HL-60 (cell line): ENCODE measurements at regions not wholly inside any gene's neighbourhood (a gene's known extent, or its start where the extent isn't known, plus 50 kb on each side); places are given as distances from the start of the nearest gene placed in this dataset.
"Not testable (repeated sequence)": the region's sequence is repeated elsewhere in the genome, so short reads cannot be mapped to it uniquely, and the experiment has no call there.

ENCODE experiments used
- DNase-seq, 2 experiments: peaks; one replicate each; pipeline ENCODE4 v3.0.0-alpha.2; 2010 to 2020; ENCODE audit warnings: low read depth in 1 of 2, low spot score in 1 of 2
- H3K27ac ChIP-seq: fragments of 250-450 bp; sonication (Bioruptor Pico); replicated peaks from 2 replicates; pipeline ENCODE4 v1.5.1; 2020; ENCODE audit warnings: mild to moderate bottlenecking, moderate library complexity
- H3K27me3 ChIP-seq: fragments of 250-450 bp; sonication (Bioruptor Pico); 2 replicates; pipeline ENCODE4 v1.5.1; 2021; ENCODE audit warnings: mild to moderate bottlenecking, moderate library complexity; ENCODE audit not compliant: insufficient read depth, poor library complexity, severe bottlenecking
- H3K4me3 ChIP-seq: replicated peaks from 2 replicates; pipeline ENCODE4 v1.5.1; 2011; ENCODE audit warnings: mild to moderate bottlenecking, control low read depth, low read length; ENCODE audit not compliant: insufficient read depth
- CTCF ChIP-seq: IDR thresholded peaks from one replicate; pipeline ENCODE4 v1.5.1; 2011; ENCODE audit warnings: low read length, control low read depth, inconsistent platforms; ENCODE audit not compliant: insufficient read depth
- GABPA ChIP-seq: IDR thresholded peaks from 2 replicates; pipeline ENCODE4 v1.6.1; 2012; ENCODE audit warnings: low read depth
- POLR2AphosphoS5 ChIP-seq: IDR thresholded peaks from 2 replicates; pipeline ENCODE4 v1.6.1; 2012; ENCODE audit warnings: low read depth
- SPI1 ChIP-seq: IDR thresholded peaks from 2 replicates; pipeline ENCODE4 v1.6.1; 2012; ENCODE audit warnings: low read depth, mild to moderate bottlenecking, borderline replicate concordance
- TF ChIP-seq, protein P1 (sequence below): IDR thresholded peaks from 2 replicates; pipeline ENCODE4 v1.6.1; 2012; ENCODE audit warnings: low read depth; ENCODE audit not compliant: insufficient replicate concordance

DNA sequence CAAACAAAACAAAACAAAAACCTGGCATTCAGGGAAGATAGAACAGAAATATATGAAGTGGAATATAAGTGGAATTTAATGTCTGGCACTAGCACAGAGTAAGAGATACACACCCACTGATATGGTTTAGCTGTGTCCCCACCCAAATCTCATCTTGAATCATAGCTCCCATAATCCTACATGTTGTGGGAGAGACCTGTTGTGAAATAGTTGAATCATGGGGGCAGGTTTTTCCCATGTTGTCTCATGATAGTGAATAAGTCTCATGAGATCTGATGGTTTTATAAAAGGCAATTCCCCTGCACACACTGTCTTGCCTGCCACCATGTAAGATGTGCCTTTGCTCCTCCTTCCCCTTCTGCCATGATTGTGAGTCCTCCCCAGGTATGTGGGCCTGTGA, 200.1 kb upstream of the RGS17 start:
- H3K27ac ChIP-seq, H3K4me3 ChIP-seq, H3K27me3 ChIP-seq, DNase-seq: not testable (repeated sequence)

- H3K27me3 ChIP-seq: no peaks in the 10 kb centered on the region
- TF ChIP-seq CTCF (no peak), POLR2AphosphoS5 (no peak), SPI1 (no peak), GABPA (no peak)
- TF ChIP-seq, protein P1, sequence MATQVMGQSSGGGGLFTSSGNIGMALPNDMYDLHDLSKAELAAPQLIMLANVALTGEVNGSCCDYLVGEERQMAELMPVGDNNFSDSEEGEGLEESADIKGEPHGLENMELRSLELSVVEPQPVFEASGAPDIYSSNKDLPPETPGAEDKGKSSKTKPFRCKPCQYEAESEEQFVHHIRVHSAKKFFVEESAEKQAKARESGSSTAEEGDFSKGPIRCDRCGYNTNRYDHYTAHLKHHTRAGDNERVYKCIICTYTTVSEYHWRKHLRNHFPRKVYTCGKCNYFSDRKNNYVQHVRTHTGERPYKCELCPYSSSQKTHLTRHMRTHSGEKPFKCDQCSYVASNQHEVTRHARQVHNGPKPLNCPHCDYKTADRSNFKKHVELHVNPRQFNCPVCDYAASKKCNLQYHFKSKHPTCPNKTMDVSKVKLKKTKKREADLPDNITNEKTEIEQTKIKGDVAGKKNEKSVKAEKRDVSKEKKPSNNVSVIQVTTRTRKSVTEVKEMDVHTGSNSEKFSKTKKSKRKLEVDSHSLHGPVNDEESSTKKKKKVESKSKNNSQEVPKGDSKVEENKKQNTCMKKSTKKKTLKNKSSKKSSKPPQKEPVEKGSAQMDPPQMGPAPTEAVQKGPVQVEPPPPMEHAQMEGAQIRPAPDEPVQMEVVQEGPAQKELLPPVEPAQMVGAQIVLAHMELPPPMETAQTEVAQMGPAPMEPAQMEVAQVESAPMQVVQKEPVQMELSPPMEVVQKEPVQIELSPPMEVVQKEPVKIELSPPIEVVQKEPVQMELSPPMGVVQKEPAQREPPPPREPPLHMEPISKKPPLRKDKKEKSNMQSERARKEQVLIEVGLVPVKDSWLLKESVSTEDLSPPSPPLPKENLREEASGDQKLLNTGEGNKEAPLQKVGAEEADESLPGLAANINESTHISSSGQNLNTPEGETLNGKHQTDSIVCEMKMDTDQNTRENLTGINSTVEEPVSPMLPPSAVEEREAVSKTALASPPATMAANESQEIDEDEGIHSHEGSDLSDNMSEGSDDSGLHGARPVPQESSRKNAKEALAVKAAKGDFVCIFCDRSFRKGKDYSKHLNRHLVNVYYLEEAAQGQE: no peak
- H3K27ac ChIP-seq: no peak overlapping the region
- H3K4me3 ChIP-seq: no peak overlapping the region
- DNase-seq: no peak
These were observed 197.1 kb upstream of the RGS17 start for GRCh38 chr6:153328194-153328593.

DNA sequence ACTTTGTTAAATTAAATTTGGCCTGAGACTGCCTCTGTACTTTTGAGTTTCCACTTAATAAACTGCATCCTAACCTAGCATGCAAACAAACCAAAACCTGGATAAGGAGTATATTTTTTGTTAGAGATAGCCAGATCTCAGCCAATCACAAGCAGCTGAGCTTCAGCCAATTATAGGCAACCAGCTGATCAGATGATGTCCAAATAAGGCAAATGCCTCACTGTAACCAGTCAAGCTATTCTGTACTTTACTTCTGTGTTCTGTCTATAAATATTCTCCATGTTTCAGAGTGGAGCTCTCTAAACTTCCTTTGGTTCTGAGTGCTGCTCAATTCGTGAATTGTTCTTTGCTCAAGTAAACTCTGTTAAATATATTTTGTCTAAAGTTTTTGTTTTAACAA, 194.6 kb upstream of the RGS17 start:
- H3K4me3 ChIP-seq: no peak overlapping the region
- TF ChIP-seq POLR2AphosphoS5 (no peak), CTCF (no peak), GABPA (no peak), SPI1 (no peak)
- TF ChIP-seq, protein P1: no peak
- no peaks in the 10 kb centered on the region for H3K27me3 ChIP-seq
- DNase-seq: no peak
- no peak overlapping the region for H3K27ac ChIP-seq

- DNase-seq: peak; percentile 37 to 43
- TF ChIP-seq SPI1 (no peak), CTCF (peak; percentile 37)
- Histone ChIP-seq H3K27ac (no peak overlapping the region), H3K27me3 (no peaks in the 10 kb centered on the region), H3K4me3 (no peak overlapping the region)
These were observed 181.6 kb upstream of the RGS17 start for GRCh38 chr6:153312634-153313033.

GRCh38 chr6:153309651-153310050, 178.6 kb upstream of the RGS17 start:
- TF ChIP-seq CTCF (no peak), SPI1 (no peak), GABPA (no peak), POLR2AphosphoS5 (no peak)
- TF ChIP-seq, protein P1: no peak
- no peak for DNase-seq

More at GRCh38 chr6:153309651-153310050, 178.6 kb upstream of the RGS17 start:
- Histone ChIP-seq H3K27me3 (no peaks in the 10 kb centered on the region), H3K27ac (no peak overlapping the region), H3K4me3 (no peak overlapping the region)
